GM10266 (cell line): ENCODE measurements at regions not wholly inside any gene's neighbourhood (a gene's known extent, or its start where the extent isn't known, plus 50 kb on each side); places are given as distances from the start of the nearest gene placed in this dataset.

Experiments
- DNase-seq: peaks from one replicate; pipeline ENCODE4 v3.0.0; 2012; ENCODE audit errors: extremely low spot score
- TF ChIP-seq, protein P1 (sequence below): IDR thresholded peaks from 2 replicates; pipeline ENCODE4 v1.5.1; 2012; ENCODE audit warnings: mild to moderate bottlenecking, low read depth; ENCODE audit not compliant: control insufficient read depth, insufficient read depth; ENCODE audit errors: missing control alignments

DNA sequence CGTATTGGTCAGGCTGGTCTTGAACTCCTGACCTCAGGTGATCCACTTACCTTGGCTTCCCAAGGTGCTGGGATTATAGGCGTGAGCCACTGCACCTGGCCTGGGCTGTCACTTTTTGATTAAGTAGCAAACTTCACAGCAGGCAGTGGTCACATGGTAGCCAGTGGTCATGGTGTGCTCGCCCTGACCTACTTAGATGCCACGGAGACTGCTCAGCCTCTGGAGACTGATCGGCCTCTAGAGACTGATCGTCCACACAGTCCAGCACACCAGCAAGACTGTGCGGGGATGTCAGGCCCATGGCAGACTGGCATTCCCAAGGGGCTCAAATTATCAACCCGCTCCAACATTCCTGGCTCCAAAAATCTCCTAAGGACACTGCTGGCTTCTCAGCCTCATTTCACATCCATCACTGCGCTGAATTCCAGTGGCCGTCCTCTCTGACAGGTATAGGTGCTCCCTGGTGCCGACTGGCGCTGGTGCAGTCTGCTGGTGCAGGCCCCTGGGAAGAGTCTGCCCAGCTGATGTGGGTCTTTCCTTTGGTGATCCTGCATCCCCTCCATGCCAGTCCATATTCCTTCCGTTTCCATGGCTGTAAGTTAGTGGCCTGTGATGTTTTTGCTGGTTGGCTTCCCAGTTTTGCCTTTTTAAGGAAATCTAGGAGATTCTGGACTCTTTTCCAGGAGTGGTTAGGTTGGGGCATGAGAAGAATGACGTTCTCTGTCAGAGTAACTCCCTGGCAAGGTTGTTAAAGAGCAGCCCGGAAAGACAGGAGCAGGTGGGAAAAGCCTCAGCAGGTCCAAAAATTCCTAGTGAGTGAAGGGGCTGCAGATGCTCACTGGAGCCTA lies 374.5 kb upstream of the HS6ST1 start:
- TF ChIP-seq, protein P1, sequence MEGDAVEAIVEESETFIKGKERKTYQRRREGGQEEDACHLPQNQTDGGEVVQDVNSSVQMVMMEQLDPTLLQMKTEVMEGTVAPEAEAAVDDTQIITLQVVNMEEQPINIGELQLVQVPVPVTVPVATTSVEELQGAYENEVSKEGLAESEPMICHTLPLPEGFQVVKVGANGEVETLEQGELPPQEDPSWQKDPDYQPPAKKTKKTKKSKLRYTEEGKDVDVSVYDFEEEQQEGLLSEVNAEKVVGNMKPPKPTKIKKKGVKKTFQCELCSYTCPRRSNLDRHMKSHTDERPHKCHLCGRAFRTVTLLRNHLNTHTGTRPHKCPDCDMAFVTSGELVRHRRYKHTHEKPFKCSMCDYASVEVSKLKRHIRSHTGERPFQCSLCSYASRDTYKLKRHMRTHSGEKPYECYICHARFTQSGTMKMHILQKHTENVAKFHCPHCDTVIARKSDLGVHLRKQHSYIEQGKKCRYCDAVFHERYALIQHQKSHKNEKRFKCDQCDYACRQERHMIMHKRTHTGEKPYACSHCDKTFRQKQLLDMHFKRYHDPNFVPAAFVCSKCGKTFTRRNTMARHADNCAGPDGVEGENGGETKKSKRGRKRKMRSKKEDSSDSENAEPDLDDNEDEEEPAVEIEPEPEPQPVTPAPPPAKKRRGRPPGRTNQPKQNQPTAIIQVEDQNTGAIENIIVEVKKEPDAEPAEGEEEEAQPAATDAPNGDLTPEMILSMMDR: no peak
- DNase-seq: no peak

DNA sequence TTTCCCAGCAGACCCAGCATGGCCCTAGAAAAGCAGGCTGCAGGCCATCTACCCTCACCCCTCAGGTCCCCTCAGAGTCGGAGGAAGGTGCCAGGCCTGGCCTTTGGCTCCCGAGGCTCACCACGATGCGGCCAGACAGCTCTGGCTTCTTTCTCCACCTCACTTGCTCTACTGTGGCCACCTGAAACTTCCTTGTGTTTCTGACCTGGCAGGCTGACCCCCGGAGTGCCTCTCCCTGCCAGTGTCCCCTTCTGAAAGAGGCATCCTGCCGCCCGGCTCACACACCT lies 375.0 kb upstream of the HS6ST1 start:
- no peak for DNase-seq
- TF ChIP-seq, protein P1: no peak

DNA sequence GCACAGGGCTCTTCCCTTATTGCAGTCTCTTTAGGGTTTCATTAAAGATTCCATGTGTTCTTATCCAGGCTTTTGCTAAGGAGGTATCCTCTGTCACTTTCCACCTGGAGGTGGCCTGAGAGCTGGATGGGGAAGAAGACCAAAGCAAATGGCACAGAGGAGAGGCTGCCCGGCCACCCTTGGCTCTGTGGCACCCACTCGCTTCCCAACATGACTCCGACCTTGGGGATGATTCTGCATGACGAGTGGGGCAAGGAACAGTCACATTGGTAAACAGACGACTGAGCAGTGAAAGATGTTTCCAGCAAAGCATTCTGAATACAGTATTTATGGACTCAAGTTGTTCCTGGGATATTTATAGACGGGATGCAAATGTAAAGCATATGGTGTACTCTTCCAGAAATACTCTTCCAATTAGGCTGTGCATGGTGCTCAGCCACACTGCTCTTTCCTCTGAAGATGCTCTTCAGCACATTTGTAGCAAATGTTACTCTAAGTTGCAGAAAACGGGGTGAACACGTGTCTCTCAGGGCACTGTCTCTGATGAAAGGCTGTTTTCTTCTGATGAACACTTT lies 377.1 kb upstream of the HS6ST1 start:
- no peak for DNase-seq
- TF ChIP-seq, protein P1: no peak

DNA sequence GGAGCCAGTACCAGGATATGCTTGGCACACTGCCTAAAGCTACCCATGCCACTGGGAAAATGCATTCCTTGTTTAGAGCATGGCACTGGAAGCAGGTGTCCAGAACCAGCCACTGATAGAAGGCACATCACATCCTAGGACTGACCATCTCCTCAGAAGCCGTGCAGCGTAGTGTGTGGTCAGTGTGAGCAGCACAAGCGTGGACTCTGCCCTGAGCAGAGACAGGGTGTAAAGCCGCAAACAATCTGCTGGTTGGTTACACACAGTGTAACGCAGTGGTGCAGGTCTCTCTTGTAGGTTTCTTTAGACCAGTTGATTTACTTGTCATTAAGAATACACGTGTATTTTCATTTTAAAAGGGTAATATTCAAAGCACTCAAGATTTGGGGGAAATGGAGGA lies 377.8 kb upstream of the HS6ST1 start:
- DNase-seq: no peak
- TF ChIP-seq, protein P1: no peak

DNA sequence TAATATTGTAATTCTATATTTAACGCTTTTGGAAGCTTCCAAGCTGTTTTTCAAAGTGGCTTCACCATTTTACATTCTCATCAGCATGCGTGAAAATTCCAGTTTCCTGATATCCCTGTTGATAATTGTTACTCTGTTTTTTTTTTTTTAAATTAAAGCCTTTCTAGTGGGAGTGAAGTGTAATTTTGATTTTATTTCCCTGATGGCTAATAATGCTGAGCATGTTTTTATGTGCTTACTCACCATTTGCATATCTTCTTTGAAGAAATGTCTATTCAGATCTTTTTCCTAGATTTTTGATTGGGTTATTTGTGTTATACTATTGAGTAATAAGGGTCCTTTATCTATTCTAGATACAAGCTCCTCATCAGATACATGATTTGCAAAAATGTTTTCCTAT lies 382.8 kb upstream of the HS6ST1 start:
- TF ChIP-seq, protein P1: no peak

DNA sequence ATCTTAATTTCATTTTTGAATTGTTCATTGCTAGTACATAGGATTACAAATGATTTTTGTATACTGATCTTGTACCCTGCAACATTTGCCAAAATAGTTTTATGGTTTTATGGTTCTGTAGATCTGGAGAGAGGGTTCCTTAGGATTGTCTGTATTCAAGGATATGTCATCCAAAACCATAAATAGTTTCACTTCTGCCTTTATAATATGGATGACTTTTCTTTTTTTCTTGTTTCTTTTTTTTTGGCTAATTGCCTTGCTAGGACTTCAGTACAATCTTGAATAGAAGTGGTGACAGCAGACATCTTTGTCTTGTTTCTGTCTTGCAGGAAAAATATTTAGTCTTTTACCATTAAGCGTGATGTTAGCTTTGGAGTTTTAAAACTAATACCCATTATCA lies 383.9 kb upstream of the HS6ST1 start:
- TF ChIP-seq, protein P1: no peak

More for the DNA sequence above, 382.8 kb upstream of the HS6ST1 start:
- DNase-seq: no peak

DNA sequence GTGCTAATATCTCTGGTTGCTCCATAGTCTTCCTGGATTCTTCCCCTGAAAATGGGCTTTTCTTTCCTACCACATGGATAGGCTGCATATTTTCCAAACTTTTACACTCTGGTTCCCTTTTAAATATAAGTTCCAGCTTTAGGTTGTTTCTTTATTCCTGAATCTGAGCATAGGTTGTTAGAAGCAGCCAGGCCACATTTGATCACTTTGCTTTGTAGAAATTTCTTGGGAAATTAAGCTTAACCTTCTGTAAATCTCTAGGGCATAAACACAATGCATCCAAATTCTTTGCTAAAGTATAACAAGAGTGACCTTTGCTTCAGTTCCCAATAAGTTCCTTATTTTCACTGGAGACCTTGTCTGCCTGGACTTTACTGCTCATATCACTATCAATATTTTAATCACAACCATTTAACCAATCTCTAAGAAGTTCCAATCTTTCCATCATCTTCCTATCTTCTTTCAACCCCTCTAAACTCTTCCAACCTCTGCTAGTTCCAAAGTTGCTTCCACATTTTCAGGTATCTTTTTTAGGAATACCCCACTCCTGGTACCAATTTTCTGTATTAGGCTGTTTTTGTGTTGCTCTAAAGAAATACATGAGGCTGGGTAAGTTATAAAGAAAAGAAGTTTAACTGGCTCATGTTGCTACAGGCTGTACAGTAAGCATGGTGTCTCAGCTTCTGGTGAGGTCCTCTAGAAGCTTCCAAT lies 389.6 kb upstream of the HS6ST1 start:
- TF ChIP-seq, protein P1: no peak
- no peak for DNase-seq

More for the DNA sequence above, 383.9 kb upstream of the HS6ST1 start:
- no peak for DNase-seq
